HG03135 (cell line): ENCODE measurements at regions not wholly inside any gene's neighbourhood (a gene's known extent, or its start where the extent isn't known, plus 50 kb on each side); places are given as distances from the start of the nearest gene placed in this dataset.
"Not testable (repeated sequence)": the region's sequence is repeated elsewhere in the genome, so short reads cannot be mapped to it uniquely, and the experiment has no call there.

ENCODE experiments used
- ATAC-seq: cut with Tn5 transposase; IDR thresholded peaks from one replicate; pipeline ENCODE4 v1.9.1; 2021; ENCODE audit warnings: mild to moderate bottlenecking, moderate library complexity; ENCODE audit not compliant: unreplicated experiment

DNA sequence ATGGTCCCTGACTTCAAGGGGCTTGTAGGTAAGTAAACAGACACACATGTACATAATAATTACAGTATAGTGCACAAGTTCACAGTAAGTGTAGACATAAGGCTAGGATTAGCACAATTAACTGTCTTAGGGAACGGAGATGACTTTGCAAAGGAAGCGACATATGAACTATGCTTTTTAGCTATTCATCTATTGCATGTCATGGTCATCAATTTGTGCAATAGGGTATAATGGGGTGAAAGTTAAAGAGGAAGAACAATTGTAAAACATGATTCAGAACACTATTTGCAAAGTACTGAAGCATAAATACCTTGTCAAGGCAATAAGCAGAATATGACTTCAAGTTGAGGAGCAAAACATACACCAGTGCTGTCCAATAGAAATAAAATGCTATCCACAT is 112.3 kb upstream of the SLC8A1 start:
- no peak for ATAC-seq

DNA sequence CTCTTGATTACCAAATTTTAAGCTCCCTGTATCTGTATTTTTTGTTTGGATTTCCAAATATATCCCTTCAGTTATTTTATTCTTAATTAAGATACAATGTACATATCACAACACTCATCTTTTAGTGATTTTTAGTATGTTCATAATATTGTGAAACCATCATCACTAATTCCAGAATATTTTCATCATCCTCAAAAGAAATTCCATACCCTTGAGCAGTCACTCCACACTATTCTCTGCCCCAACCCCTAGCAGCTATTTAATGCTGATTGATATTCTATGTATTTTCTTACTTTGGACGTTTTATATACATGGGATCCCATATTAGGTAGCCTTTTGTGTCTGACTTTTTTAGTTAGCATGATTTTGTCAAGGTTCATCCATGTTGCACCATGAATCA is 127.4 kb upstream of the SLC8A1 start:
- ATAC-seq = no peak

DNA sequence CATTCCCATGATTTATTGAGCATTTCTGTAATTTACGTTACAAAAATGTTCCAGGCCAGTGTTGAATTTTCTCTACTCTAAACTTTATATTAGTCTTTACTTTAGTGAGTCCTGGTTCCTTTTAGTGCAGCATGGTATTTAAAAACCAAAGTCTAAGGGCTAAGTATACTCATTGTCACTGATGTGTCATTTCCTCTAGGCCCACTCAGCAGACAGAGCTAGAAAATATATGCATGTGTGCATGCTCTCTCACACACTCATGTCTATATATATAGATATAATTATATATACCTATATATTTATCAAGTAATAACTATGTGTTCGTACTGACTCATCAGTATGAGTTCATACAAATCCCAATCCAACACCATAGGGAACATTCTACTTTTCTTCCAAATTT is 132.5 kb upstream of the SLC8A1 start:
- no peak for ATAC-seq

DNA sequence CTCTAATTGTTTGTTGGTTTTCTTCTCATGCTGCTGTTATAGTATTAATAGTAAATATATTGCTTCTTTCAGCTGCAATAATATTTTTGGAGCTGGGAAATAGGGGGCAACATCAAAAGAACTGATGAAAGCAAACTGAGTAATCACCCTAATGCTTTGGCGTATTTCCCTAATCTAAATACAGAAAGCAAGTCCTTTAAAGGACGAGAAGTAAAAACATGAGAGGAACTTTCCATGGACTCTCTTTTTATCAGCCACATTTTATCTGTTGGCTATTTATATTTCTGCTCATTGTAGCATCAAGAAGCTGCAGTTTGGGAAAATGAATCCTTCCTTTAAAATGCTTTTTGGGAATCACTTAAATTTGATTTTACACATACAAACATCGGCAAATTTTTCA is 139.9 kb upstream of the SLC8A1 start:
- no peak for ATAC-seq

DNA sequence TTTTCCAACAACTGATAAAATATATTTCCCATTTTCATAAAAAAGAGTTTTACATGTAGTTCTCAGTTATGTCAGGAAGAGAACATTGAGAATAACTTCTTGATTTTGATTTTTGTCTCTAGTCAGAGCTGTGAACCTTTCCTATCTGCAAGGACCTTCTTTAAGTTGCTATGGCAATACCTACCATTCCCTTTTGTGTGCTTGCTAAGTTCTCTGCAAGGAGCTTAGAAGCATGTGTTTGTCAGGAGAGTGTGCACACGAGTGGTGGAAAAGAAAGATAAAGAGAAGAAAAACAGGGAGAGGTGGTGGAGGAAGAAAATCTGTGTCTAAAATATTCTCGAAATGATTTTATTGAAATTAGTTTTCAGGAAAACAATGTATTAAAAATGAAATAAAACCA is 140.3 kb upstream of the SLC8A1 start:
- no peak for ATAC-seq

DNA sequence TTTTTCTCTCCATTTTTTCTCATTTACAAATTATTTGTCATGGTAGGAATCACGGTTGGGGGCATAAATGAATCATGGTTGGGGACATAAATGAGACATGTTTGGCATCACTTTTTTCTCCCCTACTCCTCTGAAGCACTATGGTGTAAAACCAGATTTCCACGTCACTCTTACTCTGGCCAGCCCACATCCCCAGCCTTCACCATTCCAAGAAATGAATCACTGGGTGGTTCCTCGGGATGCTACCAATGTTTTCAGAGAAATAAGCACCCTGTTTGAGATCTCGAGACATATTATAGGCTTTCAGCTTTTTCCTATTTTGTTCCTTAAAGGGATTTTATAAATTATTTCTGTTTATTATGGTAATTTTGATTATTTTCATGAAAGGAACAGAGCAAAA is 155.0 kb upstream of the SLC8A1 start:
- ATAC-seq = no peak

DNA sequence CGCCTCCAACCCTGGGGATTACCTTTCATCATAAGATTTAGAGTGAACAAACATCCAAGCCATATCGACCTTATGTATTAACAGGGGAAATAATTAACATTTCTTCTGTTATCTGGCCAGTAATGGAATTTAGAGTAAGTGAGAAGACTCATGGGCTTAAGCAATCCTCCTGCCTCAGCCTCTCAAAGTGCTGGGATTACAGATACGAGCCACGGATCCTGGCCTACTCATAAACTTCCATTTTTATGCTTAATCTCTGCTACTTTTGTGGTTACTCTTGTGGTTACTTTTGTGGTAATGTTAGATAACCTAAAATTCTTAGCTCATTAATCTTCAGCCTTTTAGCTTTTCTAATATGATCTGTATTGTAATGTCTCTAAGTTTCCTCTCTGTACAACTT is 159.3 kb upstream of the SLC8A1 start:
- no peak for ATAC-seq

DNA sequence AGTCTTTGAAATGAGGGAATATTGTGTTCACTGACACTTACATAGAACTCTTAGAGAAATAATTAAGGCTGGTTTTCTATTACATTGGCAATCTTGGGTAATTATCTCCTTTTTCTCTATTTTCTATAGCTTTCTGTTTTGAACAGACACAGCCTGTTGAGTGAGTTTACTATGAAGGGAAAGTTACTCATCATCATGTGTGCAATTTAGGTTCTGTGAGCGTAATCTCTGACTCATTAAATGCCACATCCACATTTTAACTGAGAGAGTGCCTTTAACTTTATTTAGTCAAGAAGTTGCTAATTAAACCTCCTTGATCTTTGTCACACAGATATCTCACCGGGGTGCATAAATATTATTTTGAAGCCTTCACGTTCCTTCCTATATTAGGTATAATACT is 174.0 kb upstream of the SLC8A1 start:
- ATAC-seq = no peak

DNA sequence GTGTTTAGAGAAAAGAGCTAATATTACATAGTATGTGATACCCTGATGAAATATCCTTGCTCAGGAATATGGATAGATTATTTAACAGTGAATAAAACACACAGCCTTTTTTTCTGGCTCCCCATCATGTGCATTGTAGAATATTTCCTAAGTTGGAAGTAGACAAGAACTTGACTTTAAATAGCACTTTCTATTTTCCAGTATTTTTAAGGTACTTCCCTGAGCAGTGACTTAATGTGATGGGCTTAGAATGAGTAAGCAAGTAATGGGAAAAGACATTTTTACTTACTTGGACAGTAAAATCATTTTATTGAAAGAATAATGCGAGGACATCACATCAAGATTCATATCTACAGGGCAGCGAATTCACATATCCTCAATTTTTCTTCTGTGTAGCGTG is 176.7 kb upstream of the SLC8A1 start:
- no peak for ATAC-seq

DNA sequence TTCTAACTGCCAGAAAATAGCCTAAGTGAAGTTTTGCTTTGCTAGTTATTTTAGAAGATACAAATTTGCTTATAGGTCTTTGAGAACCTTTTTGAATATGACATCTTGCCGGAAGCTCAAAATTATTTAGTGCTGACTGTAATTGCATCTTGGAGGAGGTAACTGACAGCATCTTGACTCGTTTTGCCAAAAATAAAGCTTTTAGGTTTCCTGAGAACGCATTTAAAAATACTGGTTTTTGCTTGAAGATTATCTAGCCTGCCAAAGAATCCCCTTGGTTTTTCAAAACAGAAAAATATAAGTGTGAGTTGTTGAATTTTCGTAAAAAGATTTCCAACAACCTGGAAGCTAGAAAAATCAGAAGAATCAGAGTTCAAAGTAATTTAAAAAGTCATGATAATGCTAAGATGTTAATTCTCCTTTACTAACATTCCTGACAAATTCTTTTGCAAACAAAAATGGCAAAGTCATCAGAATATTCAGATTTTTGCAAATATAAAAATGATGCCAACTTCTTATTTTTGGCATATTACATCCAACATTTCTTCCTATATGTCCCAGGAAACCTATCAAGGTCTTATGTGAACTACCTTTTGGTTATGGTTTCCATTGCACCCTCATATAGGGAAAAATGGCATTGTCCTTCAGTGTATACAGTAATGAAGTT is 178.0 kb upstream of the SLC8A1 start:
- no peak for ATAC-seq

DNA sequence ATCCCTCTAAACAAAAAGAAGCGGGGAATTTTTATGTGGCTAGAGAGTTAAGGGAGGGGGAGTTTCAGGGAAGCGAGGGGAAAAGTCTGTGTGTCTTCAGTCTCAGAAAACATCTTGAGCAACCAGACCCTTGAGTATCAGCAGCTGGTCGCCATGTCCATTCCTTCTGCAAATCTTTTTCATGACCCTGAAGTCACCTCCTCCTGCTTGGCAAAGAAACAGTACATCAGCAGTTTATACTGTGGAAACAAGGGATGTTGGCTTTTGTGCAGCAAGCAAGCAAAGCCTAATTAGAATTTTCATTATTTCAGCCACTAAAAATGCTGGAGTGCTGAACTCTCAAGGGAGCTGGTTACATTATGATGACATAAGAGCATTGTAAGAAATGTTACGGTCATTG is 187.4 kb upstream of the SLC8A1 start:
- ATAC-seq = no peak

DNA sequence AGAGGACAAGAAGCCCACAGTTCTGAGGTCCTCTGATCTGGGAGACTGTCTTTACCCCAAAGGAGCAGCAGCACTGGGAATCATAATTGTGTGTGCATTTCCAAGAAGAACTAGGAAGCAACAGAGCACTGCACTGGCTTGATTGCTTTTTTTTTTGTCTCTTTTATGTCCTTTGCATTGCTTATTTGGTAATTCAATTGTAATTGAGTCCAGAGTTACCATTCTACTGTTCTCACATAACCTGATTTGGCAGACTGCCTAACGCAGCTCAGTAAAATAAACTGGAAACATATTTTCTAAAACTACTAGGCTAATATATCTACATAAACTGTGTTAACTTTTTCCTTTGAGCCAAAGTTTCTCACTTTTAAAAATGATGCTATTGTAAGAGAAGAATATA is 190.3 kb upstream of the SLC8A1 start:
- ATAC-seq = no peak

DNA sequence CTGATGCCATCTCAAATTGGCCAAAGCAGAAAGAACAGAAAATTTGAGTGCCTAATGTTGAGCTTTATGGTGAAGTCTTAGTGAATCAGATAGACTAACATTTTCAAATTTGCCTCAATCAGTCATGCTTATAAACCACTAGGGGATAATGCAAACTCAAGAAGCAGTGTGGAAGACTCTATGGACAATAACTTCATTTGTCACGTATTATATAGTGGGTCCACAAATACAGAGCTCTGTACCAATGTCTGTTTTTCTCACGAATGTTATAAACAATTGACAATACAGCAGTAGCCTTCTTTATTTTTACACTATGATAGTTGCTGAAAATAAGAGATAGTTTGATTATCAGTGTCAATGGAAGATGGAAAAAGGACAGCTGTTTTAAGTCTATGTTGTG is 190.8 kb upstream of the SLC8A1 start:
- ATAC-seq = no peak

DNA sequence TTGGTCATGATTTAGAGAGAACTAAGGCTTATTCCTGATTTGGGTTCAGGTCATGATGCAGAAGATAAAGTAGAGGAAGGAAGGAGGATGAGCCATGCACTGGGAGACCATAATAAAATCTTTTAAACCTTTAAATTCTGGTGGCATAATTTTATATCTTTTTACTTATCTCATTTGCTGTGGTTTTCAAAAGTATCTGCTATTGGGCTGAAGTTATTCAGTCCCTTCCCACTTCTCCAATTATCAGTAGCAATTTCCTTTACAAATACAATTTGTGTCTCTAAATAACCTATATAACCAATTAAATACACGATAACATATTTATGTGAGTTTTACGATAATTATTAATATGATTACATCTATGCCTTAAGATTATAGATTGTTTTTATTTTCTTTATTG is 194.8 kb upstream of the SLC8A1 start:
- ATAC-seq = no peak

DNA sequence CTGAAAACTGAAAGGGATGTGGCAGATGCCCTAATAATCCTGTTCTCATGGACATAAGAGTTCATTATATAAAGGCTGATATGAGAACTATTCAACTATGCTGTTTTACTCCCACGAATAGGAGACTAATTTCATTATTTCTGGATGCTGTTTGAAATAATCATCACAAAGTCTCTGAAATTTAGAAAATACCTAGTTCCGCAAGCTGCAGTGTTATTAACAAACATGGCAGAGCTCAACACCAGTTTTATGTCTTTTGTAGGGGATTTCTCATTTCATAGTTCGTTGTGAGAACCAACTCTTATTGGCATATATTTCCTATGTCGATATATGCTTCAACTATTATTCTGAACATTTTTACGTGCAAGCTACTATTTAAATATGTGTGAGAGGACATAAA is 200.3 kb upstream of the SLC8A1 start:
- ATAC-seq = no peak

DNA sequence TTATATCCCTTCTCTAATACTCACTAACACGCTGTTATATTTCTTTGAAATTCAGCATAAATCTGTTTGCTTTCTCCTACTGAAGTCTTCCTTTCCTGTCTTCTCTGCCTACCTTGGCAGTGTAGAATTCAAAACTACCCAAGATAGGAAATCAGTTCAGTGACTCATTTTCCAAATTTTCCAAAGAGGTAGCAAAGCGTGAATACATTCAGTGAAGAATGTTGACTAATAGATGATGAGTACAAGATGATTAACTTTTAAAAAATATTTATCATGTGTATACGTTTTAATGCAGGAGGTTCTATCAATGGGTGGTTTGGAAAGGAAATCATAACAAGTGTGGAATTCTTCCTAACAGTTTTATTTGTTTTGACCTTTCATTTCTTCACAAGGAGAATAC is 201.9 kb upstream of the SLC8A1 start:
- no peak for ATAC-seq

DNA sequence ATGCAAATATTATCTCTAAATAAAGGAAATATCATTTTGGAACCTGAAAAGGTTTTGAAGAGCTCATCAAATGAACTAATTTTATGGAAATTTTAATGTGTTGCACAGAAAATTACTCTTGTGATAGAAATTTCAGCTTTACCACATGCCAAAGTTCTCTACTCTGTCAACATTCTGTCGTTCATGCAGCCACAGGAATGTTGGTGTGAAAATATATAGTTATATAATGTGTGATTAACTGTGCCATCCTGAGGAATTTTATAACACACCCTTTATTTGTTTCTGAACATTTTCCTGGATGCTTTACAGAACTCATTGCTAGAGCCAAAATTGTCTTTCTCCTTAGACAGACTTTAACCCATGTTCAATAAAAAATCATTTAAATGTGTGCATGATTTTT is 202.5 kb upstream of the SLC8A1 start:
- no peak for ATAC-seq

DNA sequence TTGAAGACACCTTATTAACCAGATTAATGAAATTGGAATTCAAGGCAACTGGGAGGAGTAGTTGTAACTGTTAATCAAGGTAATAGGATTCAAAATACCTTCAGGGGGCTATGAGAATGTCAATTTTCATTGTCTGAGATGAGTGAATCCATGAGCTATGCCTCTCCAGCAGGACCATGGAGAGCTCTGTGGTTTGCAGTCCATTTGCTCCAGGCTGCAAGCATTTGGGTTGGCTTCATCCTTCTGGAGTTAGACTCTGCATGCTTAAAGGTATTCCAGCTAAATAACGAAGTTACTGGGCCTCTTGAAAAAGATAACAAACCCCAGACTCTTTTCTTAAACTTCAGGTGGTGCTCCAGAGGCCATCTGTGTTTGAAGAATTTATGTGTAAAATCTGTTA is 207.1 kb upstream of the SLC8A1 start:
- ATAC-seq = no peak

DNA sequence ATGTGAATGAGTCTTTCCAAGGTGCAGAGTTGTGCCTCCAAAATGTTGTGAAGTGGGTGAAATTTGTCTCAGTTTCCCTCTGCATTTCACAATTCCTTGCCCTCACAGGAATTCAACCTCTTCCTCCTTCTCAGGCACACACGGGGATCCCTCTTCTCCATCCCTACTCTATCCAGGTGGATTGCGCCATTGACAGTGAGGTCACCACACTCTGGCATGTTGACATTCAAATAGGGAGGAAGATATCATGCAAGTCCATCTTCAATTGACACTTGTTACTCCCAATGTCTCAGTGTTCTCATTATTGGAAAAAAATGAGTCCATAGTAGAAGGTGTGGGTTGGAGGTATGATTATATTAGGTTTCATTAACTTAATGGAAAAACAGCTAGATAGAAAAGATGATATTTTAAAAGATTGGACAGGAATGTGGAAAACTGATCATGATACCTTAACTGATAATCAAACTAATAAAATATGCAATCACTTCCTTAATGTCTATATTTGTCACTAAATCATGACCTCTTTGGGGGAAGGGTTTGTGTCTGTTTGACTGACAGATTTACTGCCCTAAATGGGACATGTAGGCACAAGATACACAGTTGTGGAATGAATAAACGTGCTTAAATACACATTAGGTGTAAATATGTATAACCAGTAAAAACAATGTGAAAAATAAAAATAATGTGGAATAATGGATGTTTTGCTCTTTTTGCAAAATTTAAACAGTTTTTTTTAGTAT is 213.8 kb upstream of the SLC8A1 start:
- no peak for ATAC-seq

DNA sequence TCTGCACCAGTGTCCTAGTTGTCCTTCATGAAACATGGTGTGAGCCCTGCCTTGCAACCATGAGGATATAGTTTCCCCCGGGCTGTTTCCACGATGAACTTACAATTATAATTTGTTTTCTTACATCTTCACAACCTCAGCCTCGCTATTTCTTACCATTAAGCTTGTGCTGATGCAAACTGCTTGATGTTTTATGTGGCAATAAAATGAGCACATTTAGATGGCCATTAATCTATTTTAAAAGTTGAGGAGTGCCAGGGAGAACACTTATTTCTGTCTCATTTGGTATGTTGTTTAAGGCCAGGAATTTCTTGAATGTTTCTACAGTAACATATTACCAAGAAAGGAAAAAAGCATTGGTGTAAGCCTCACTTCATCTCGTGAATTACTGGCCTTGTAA is 214.5 kb upstream of the SLC8A1 start:
- ATAC-seq = no peak

DNA sequence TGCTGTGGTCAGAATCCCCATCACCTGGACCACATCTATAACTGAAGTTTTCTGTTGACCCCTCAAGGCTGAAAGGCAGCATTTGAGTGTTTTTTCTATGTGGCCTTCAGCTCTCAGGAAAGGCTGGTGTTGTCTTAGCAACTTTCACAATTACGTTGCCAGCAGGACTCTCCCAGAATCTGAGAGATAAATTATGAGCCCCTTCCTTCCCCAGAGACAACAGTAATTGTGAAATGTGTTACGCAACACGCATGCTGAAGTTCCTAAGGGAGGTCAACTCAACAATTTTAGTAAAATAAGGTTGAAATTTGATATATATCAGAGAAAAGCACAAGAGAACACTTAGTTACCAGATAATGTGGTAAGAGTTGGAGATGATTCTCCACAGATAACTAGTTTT is 216.5 kb upstream of the SLC8A1 start:
- ATAC-seq = no peak

DNA sequence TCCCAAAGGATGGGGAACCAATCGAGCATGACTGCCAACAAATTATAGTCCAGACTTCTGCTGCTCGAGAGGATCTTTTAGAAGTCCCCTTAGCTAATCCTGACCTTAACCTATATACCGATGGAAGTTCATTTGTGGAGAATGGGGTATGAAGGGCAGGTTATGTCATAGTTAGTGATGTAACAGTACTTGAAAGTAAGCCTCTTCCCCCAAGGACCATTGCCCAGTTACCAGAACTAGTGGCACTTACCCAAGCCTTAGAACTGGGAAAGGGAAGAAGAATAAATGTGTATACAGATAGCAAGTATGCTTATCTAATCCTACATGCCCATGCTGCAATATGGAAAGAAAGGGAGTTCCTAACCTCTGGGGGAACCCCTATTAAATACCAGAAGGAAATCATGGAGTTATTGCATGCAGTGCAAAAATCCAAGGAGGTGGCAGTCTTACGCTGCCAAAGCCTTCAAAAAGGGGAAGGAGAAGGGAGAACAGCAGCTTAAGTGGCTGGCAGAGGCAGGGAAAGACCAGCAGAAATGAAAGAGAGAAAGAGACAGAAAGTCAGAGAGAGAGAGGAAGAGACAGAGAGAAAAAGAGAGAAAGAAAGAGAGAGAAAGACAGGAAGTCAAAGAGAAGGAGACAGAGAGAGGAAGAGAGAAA is 224.4 kb upstream of the SLC8A1 start:
- not testable (repeated sequence) for ATAC-seq
